GM23338 (cell line): ENCODE measurements at regions not wholly inside any gene's neighbourhood (a gene's known extent, or its start where the extent isn't known, plus 50 kb on each side); places are given as distances from the start of the nearest gene placed in this dataset.

Source experiments
- ATAC-seq: fragments of 200-7000 bp; cut with Tn5 transposase; 3 replicates; pipeline ENCODE4 v1.9.1; 2020
- DNase-seq: peaks from one replicate; pipeline ENCODE4 v3.0.0-alpha.2; 2015; ENCODE audit warnings: low spot score
- H2AFZ ChIP-seq: fragments of 200-600 bp; sonication (generic); 2 replicates; pipeline ENCODE4 v1.8.0; 2016; ENCODE audit warnings: antibody characterized with exemption, mild to moderate bottlenecking, moderate library complexity
- H3F3A ChIP-seq: fragments of 200-600 bp; sonication (generic); replicated peaks from 2 replicates; pipeline ENCODE4 v1.8.0; 2017; ENCODE audit warnings: antibody characterized with exemption, mixed run types, low read depth
- H3K27ac ChIP-seq: fragments of 200-600 bp; sonication (generic); 2 replicates; pipeline ENCODE4 v1.6.1; 2016; ENCODE audit warnings: low read depth
- H3K27me3 ChIP-seq: fragments of 200-600 bp; sonication (generic); 2 replicates; pipeline ENCODE4 v1.8.0; 2016; ENCODE audit warnings: mild to moderate bottlenecking, mixed run types, moderate library complexity; ENCODE audit not compliant: insufficient read depth
- H3K36me3 ChIP-seq: fragments of 200-600 bp; sonication (generic); 2 replicates; pipeline ENCODE4 v1.8.0; 2016; ENCODE audit warnings: mild to moderate bottlenecking; ENCODE audit not compliant: insufficient read depth
- H3K4me1 ChIP-seq: fragments of 200-600 bp; sonication (generic); 2 replicates; pipeline ENCODE4 v1.8.0; 2016; ENCODE audit warnings: mild to moderate bottlenecking, moderate library complexity; ENCODE audit not compliant: insufficient read depth
- H3K4me2 ChIP-seq: fragments of 200-600 bp; sonication (generic); 2 replicates; pipeline ENCODE4 v1.7.1; 2017; ENCODE audit warnings: mixed run types
- H3K4me3 ChIP-seq: fragments of 200-600 bp; sonication (generic); 2 replicates; pipeline ENCODE4 v1.6.1; 2016; ENCODE audit warnings: mixed run types
- H3K79me2 ChIP-seq: fragments of 200-600 bp; sonication (generic); replicated peaks from 2 replicates; pipeline ENCODE4 v1.8.0; 2017; ENCODE audit warnings: mild to moderate bottlenecking; ENCODE audit not compliant: insufficient read depth
- H3K9me2 ChIP-seq: fragments of 200-600 bp; sonication (generic); 2 replicates; pipeline ENCODE4 v1.8.0; 2017; ENCODE audit not compliant: insufficient read depth
- H4K20me1 ChIP-seq: fragments of 200-600 bp; sonication (generic); replicated peaks from 2 replicates; pipeline ENCODE4 v1.8.0; 2017; ENCODE audit warnings: mild to moderate bottlenecking; ENCODE audit not compliant: insufficient read depth
- H3K27ac Mint-ChIP-seq: 2 replicates; pipeline ENCODE4 v1.8.0; 2020; ENCODE audit warnings: inconsistent platforms, mild to moderate bottlenecking, moderate library complexity, mixed read lengths
- H3K27me3 Mint-ChIP-seq: 3 replicates; pipeline ENCODE4 v1.8.0; 2022; ENCODE audit warnings: low read depth, mild to moderate bottlenecking, moderate library complexity, mixed read lengths, inconsistent platforms; ENCODE audit not compliant: insufficient read depth, poor library complexity
- H3K36me3 Mint-ChIP-seq: 3 replicates; pipeline ENCODE4 v1.8.0; 2021; ENCODE audit warnings: low read depth, mild to moderate bottlenecking, inconsistent platforms, moderate library complexity, mixed read lengths
- H3K4me1 Mint-ChIP-seq: 3 replicates; pipeline ENCODE4 v1.8.0; 2020; ENCODE audit warnings: mild to moderate bottlenecking, inconsistent platforms, mixed read lengths
- H3K4me3 Mint-ChIP-seq: 3 replicates; pipeline ENCODE4 v1.8.0; 2021; ENCODE audit warnings: moderate library complexity, mild to moderate bottlenecking, inconsistent platforms, mixed read lengths
- H3K9me3 Mint-ChIP-seq: 3 replicates; pipeline ENCODE4 v1.8.0; 2020; ENCODE audit warnings: moderate library complexity, mild to moderate bottlenecking, inconsistent platforms, mixed read lengths
- ETS1 ChIP-seq: IDR thresholded peaks from 2 replicates; pipeline ENCODE4 v1.6.1; 2016; ENCODE audit warnings: antibody characterized with exemption
- NANOG ChIP-seq: IDR thresholded peaks from 2 replicates; pipeline ENCODE4 v1.6.1; 2016; ENCODE audit warnings: antibody characterized with exemption, borderline replicate concordance
- POLR2AphosphoS5 ChIP-seq: IDR thresholded peaks from 2 replicates; pipeline ENCODE4 v1.6.1; 2016; ENCODE audit warnings: antibody characterized with exemption, low read depth
- STAT1 ChIP-seq: IDR thresholded peaks from one replicate; pipeline ENCODE4 v1.6.1; 2016; ENCODE audit warnings: antibody characterized with exemption; ENCODE audit not compliant: unreplicated experiment
- ZNF114 ChIP-seq: fragments of 250-450 bp; sonication (Bioruptor Pico); IDR thresholded peaks from 2 replicates; pipeline ENCODE4 v1.5.0; 2020; ENCODE audit warnings: mild to moderate bottlenecking, moderate library complexity
- ZNF331 ChIP-seq: fragments of 250-450 bp; sonication (Bioruptor Pico); IDR thresholded peaks from 2 replicates; pipeline ENCODE4 v1.5.0; 2020; ENCODE audit warnings: low read depth, mild to moderate bottlenecking, moderate library complexity
- ZNF462 ChIP-seq: fragments of 250-450 bp; sonication (Bioruptor Pico); IDR thresholded peaks from 2 replicates; pipeline ENCODE4 v1.5.0; 2020; ENCODE audit warnings: mild to moderate bottlenecking, moderate library complexity
- TF ChIP-seq, protein P1 (sequence below), 2 experiments: fragments of 200-600 bp in 1 of 2; sonication (generic) in 1 of 2; conservative IDR thresholded peaks; 2 replicates each; pipeline versions ENCODE4 v1.5.1 to v1.6.1; 2016 to 2017; ENCODE audit warnings: antibody characterized with exemption in 2 of 2, low read depth in 2 of 2, mild to moderate bottlenecking in 2 of 2, moderate library complexity in 1 of 2

- no peak overlapping the region for H3K27ac Mint-ChIP-seq
- Histone ChIP-seq H3F3A (0 out of 2 replicates have a peak, but pooled peaks cover 6% of the 10 kb centered on the region), H4K20me1 (no peaks in the 10 kb centered on the region), H3K36me3 (no peaks in the 10 kb centered on the region), H3K27me3 (no peaks in the 10 kb centered on the region), H2AFZ (peak overlapping the region; percentile 93; the same call in 1 of the 2 replicates), H3K4me2 (no peak overlapping the region), H3K27ac (no peak overlapping the region), H3K9me2 (no peaks in the 10 kb centered on the region), H3K4me3 (no peak overlapping the region), H3K79me2 (no peaks in the 10 kb centered on the region), H3K4me1 (peaks cover 28% of the 10 kb centered on the region)
- H3K9me3 Mint-ChIP-seq, result no peaks in the 10 kb centered on the region
- H3K36me3 Mint-ChIP-seq, result no peaks in the 10 kb centered on the region
- DNase-seq, result peak; percentile 70
- peak; percentile 78 for ATAC-seq
- H3K27me3 Mint-ChIP-seq, result peaks cover 4% of the 10 kb centered on the region
- peaks cover 32% of the 10 kb centered on the region for H3K4me1 Mint-ChIP-seq
- no peak overlapping the region for H3K4me3 Mint-ChIP-seq
- no peak for TF ChIP-seq ZNF331 (CRISPR knock-in tag)
- TF ChIP-seq, protein P1, sequence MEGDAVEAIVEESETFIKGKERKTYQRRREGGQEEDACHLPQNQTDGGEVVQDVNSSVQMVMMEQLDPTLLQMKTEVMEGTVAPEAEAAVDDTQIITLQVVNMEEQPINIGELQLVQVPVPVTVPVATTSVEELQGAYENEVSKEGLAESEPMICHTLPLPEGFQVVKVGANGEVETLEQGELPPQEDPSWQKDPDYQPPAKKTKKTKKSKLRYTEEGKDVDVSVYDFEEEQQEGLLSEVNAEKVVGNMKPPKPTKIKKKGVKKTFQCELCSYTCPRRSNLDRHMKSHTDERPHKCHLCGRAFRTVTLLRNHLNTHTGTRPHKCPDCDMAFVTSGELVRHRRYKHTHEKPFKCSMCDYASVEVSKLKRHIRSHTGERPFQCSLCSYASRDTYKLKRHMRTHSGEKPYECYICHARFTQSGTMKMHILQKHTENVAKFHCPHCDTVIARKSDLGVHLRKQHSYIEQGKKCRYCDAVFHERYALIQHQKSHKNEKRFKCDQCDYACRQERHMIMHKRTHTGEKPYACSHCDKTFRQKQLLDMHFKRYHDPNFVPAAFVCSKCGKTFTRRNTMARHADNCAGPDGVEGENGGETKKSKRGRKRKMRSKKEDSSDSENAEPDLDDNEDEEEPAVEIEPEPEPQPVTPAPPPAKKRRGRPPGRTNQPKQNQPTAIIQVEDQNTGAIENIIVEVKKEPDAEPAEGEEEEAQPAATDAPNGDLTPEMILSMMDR (conservative IDR thresholded peaks at IDR 0.05; ENCODE audit: low read depth in 2 of 2), result peak; percentile 57 to 83
- no peak for TF ChIP-seq ETS1
Measured at GRCh38 chr2:47264143-47264542, 87.8 kb upstream of the CALM2 start.

DNA sequence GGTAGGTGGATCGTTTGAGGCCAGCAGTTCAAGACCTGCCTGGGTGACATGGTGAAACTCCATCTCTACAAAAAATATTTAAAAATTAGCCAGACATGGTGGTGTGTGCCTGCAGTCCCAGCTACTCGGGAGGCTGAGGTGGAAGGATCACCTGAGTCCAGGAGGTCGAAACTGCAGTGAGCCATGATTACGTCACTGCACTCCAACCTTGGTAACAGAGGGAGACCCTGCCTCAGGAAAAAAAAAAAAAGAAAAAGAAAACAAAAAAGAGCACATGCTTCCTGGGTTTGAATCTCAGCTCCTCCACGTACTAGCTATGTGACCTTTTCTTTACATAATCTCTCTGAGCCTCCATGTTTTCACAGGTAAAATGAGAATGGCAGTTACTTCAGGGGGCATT lies 86.3 kb upstream of the CALM2 start:
- Histone ChIP-seq H3K4me1 (peaks cover 28% of the 10 kb centered on the region), H3K79me2 (no peaks in the 10 kb centered on the region), H4K20me1 (no peaks in the 10 kb centered on the region), H3K4me2 (no peak overlapping the region), H3K4me3 (no peak overlapping the region), H3K36me3 (no peaks in the 10 kb centered on the region), H3K27me3 (no peaks in the 10 kb centered on the region), H3F3A (0 out of 2 replicates have a peak, but pooled peaks cover 6% of the 10 kb centered on the region), H3K9me2 (no peaks in the 10 kb centered on the region), H3K27ac (no peak overlapping the region), H2AFZ (no peak overlapping the region)
- peaks cover 32% of the 10 kb centered on the region for H3K4me1 Mint-ChIP-seq
- H3K4me3 Mint-ChIP-seq, result no peak overlapping the region
- H3K27me3 Mint-ChIP-seq, result peaks cover 4% of the 10 kb centered on the region
- no peaks in the 10 kb centered on the region for H3K9me3 Mint-ChIP-seq
- ATAC-seq (no peak), DNase-seq (no peak)
- H3K27ac Mint-ChIP-seq, result no peak overlapping the region
- TF ChIP-seq ZNF331 (CRISPR knock-in tag) (no peak), ZNF114 (no peak), STAT1 (no peak), ZNF462 (no peak), POLR2AphosphoS5 (no peak), ETS1 (no peak), NANOG (no peak)
- H3K36me3 Mint-ChIP-seq, result no peaks in the 10 kb centered on the region
